ENCODE measurements at regions not wholly inside any gene's neighbourhood (a gene's known extent, or its start where the extent isn't known, plus 50 kb on each side); places are given as distances from the start of the nearest gene placed in this dataset.

DNA sequence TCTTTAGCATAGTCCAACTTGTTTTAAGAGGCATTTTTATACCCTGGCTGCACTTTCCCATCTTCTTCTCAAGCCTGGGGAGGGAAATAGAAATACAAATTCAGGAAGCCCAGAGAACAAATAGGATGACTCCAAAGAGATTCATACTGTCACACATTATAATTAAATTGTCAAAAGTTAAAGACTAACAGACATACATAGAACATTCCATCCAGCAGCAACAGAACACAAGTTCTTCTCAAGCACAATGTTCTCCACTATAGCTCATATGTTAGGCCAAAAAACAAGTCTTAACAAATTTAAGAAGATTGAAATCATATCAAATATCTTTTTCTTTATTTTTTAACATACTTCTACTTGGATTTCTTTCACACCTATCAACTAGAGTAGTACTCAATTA is 75.7 kb downstream of the ANKRD7 start:
- TF ChIP-seq, protein P1, sequence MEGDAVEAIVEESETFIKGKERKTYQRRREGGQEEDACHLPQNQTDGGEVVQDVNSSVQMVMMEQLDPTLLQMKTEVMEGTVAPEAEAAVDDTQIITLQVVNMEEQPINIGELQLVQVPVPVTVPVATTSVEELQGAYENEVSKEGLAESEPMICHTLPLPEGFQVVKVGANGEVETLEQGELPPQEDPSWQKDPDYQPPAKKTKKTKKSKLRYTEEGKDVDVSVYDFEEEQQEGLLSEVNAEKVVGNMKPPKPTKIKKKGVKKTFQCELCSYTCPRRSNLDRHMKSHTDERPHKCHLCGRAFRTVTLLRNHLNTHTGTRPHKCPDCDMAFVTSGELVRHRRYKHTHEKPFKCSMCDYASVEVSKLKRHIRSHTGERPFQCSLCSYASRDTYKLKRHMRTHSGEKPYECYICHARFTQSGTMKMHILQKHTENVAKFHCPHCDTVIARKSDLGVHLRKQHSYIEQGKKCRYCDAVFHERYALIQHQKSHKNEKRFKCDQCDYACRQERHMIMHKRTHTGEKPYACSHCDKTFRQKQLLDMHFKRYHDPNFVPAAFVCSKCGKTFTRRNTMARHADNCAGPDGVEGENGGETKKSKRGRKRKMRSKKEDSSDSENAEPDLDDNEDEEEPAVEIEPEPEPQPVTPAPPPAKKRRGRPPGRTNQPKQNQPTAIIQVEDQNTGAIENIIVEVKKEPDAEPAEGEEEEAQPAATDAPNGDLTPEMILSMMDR (IDR thresholded peaks at IDR 0.05): no peak
- TF ChIP-seq ZFX (IDR thresholded peaks at IDR 0.05; ENCODE audit: borderline replicate concordance): no peak

All from 22Rv1 (cell line).